GM19328 (cell line): ENCODE measurements at regions not wholly inside any gene's neighbourhood (a gene's known extent, or its start where the extent isn't known, plus 50 kb on each side); places are given as distances from the start of the nearest gene placed in this dataset.
"Not testable (repeated sequence)": the region's sequence is repeated elsewhere in the genome, so short reads cannot be mapped to it uniquely, and the experiment has no call there.

Experiments
- ATAC-seq: cut with Tn5 transposase; IDR thresholded peaks from one replicate; pipeline ENCODE4 v1.9.1; 2021; ENCODE audit warnings: mild to moderate bottlenecking, moderate library complexity; ENCODE audit not compliant: unreplicated experiment

DNA sequence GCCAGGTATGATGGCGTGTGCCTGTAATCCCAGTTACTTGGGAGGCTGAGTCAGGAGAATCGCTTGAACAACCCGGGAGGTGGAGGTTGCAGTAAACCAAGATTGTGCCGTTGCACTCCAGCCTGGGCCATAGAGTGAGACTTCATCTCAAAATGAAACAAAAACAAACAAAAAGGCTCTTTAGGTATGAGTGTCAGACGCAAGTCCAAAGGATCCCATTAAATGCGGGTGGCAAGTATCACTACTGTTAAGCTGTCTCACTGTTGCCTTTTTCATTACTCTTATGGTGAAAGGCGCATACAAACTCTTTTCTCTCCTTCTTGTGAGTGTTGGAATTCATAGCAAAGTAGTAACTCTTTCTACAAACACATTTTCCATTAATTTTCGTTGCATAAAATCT lies 688.5 kb upstream of the CHD1 start:
- no peak for ATAC-seq

- no peak for ATAC-seq
Observed at GRCh38 chr5:99614888-99615287, 686.1 kb upstream of the CHD1 start.

DNA sequence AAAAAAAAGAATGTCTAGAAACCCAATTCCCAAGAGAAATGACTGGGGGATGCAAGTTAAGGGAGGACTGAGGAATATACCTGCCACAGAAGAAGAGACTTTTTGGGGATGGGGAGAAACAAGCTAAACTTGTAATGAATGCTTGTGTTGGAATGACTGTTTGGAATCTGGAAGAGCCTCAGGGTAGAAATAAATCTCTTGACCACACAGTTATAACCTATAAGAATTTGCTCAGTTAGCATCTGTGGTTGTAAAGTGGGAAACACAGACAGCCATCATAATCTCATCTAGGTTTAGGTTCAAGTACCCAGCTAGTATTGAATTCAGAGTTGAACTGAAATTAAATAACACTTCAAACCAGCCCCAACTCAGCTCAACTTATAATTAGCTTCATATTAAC lies 678.3 kb upstream of the CHD1 start:
- no peak for ATAC-seq

- no peak for ATAC-seq
Observed at GRCh38 chr5:99605904-99606303, 677.1 kb upstream of the CHD1 start.

GRCh38 chr5:99600952-99601351 lies 672.1 kb upstream of the CHD1 start:
- no peak for ATAC-seq

DNA sequence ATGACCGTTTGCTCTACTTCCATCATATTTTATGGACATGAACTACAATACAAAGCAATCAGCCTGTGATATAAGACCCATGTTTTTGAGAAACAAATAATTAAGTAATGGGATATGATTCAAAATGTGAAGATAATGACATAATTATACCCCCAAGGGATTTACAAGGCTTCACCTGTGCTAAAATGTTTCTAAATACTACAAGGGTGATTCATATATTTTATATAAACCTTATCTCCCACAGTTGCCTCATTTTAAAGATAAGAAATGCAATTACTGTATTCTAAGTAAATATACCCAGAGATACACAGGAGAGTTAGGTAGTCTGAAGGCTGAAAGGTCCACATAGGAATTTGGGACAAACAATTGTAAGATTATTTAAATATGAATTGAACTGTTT lies 662.0 kb upstream of the CHD1 start:
- ATAC-seq, result no peak

GRCh38 chr5:99589424-99589823 lies 660.6 kb upstream of the CHD1 start:
- no peak for ATAC-seq

- no peak for ATAC-seq
Observed at GRCh38 chr5:99587983-99588382, 659.2 kb upstream of the CHD1 start.

- ATAC-seq, result no peak
Observed at GRCh38 chr5:99586878-99587277, 658.1 kb upstream of the CHD1 start.

DNA sequence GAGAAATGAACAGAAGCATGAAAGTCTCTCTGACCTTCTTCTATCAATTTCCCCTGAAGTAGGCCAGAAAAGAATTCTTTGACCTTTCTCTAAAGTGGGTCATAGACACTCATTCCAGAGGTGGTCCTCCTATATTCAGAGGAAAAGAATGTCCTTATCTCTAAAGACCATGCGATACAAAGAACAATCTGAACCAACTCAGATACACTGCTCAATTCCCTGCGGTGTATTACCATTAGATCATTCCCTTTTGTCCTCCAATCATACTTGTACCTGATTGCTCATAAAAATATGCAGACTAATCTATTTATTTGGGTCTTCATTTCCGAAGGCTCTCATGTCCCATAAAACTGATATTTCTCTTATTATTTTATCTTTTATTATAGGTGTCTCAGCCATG lies 652.4 kb upstream of the CHD1 start:
- not testable (repeated sequence) for ATAC-seq

GRCh38 chr5:99562937-99563627 lies 634.3 kb upstream of the CHD1 start:
- not testable (repeated sequence) for ATAC-seq

DNA sequence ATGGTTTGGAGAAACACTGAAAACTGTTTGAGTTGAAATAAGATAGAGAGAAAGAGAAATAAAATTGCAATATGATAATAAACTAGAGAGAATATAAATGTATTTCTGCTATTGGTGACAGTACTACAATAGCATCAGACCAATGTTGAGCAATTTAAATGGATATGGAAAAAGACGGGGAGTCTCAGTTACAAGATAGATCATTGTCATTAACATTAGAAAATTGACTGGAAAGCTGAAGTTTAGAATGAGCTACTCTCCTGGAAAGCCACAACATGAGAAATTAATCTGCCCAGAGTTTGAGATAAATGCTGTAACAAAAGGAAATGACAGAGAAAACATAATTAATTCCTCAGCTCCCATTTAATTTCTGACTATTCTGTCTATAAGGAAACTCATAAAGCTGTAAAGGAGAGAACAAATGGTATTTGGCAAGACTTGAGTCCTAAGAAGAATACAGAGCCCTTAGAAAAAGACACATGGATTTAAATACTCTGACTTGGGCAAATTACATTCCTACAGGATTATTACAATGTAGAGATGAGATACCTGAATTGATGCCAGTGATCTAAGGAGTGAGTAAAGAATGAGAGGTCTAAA lies 624.5 kb upstream of the CHD1 start:
- no peak for ATAC-seq

GRCh38 chr5:99544356-99544755 lies 615.5 kb upstream of the CHD1 start:
- no peak for ATAC-seq

DNA sequence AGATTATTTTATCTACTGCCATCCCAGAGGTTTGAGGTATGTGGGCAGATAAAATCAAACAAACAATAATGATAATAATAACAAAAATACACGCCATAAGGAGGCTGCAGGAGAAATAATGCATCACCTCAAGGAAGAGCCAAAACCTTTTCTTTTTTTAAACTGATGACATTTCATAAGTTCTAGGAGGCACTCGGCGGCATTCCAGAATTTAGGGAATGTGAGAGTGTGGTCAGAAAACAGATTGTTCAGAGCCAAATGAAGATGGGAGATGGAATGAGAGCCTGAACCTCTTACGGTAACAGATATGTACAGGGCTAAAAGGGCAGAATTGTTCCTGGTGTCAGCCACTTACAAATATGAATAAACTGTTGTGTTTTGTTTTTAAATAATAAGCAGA lies 615.0 kb upstream of the CHD1 start:
- no peak for ATAC-seq

- not testable (repeated sequence) for ATAC-seq
Observed at GRCh38 chr5:99534241-99534640, 605.4 kb upstream of the CHD1 start.

DNA sequence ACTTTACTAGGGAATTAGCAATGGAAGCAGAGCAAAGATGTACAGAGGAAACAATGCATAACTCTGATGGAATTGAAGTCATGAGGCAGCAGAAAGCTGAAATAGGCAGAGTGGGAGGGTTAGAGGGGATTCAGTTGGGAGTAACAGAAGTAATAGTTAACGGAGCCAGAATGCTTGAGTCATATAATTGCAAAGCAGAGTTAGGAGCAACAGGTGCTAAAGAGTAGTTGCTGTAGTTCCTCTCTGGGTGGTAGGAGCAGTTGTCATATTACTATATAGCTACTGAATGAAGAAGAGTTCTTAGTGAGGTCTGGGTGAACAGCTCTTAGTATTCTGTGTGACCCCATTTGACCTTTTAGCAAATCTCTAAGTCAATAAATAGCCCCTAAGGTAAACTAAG lies 592.9 kb upstream of the CHD1 start:
- ATAC-seq, result not testable (repeated sequence)

DNA sequence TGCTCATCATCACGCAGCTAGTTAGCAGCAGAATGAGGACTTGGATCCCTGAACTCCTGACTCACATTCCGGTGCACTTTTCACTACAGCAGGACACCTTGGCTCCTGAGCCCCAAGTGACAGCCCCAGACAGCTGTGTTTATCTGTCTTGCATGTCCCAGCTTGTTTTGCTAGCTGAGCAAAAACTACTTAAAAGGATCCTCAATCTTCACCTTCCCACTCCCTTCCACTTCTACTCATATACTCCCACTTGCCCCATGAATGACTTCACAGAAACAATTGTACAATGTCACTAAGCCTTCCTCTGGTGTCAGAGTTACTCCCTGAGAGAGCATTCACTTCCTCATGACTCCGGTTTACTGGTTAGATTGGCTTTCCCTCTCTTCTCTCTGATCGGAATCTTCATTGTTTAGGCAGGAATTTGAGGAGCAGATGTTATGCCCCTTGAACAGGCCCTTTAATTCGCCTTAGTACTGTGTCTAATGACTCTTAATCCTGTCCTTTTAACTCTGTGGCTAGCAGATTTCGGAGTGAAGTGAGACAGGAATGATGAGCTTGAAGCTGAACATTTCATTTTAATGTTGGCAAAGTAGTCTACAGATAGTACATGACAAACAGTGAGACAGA lies 587.2 kb upstream of the CHD1 start:
- ATAC-seq, result not testable (repeated sequence)

GRCh38 chr5:99510237-99510866 lies 581.5 kb upstream of the CHD1 start:
- ATAC-seq, result not testable (repeated sequence)

- ATAC-seq, result not testable (repeated sequence)
Observed at GRCh38 chr5:99509064-99509463, 580.3 kb upstream of the CHD1 start.

GRCh38 chr5:99495456-99495855 lies 566.6 kb upstream of the CHD1 start:
- not testable (repeated sequence) for ATAC-seq

DNA sequence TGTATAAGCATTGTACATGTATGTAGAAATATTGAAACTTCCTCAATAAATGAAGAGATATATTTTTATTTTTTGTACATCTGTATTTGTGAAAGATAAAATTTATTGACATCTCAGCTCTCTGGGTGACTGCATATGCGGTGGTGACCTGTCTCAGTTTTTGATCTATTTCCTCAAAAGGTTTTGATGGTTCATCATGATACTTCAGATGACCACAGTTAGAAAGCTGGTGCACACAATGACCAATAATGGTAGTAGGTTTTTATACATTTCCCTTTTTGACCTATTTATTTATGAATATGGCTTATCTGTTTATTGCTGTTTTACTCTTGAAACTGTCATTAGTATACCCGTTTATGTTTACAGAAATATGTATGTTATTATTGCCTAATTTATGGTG lies 549.6 kb upstream of the CHD1 start:
- not testable (repeated sequence) for ATAC-seq

DNA sequence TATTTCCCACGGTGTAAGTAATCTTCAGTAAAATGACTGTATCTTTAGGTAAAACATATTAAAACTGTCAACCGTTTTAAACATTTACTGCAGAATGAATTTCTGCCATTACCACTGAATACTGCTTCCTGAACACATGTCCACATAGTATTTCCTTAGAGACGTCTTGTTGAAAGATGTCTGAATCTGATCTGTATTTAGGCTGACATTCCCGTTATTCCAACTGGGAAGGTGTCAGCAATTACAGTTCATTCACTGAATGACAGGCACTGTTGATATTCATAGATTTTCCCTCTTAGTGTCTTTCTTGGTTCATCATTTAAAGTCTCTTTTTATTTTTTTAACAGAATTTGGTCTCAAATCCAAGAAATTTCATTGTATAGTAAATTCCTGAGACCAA lies 544.5 kb upstream of the CHD1 start:
- not testable (repeated sequence) for ATAC-seq
